HepG2 (cell line): ENCODE measurements at regions not wholly inside any gene's neighbourhood (a gene's known extent, or its start where the extent isn't known, plus 50 kb on each side); places are given as distances from the start of the nearest gene placed in this dataset.

Source experiments
- ELF3 ChIP-seq: IDR thresholded peaks from 2 replicates; pipeline ENCODE4 v1.6.1; 2016; ENCODE audit warnings: missing genetic modification reagents, missing compliant biosample characterization
- HDAC1 ChIP-seq: sonication (generic); formaldehyde crosslinking; IDR thresholded peaks from 2 replicates; pipeline ENCODE4 v1.5.1; 2020; ENCODE audit warnings: mild to moderate bottlenecking, missing genetic modification reagents
- HIC2 ChIP-seq: sonication (generic); formaldehyde crosslinking; IDR thresholded peaks from 2 replicates; pipeline ENCODE4 v1.9.0; 2022; ENCODE audit warnings: low read depth, missing genetic modification reagents
- SIN3A ChIP-seq: IDR thresholded peaks from 2 replicates; pipeline ENCODE4 v1.6.1; 2011; ENCODE audit warnings: low read depth, mild to moderate bottlenecking, control low read depth, low read length, borderline replicate concordance
- TBL1XR1 ChIP-seq: fragments of 150-350 bp; IDR thresholded peaks from 2 replicates; pipeline ENCODE4 v1.6.1; 2014; ENCODE audit warnings: borderline replicate concordance, low read length; ENCODE audit not compliant: partially characterized antibody
- TEAD2 ChIP-seq: sonication (generic); formaldehyde crosslinking; IDR thresholded peaks from 2 replicates; pipeline ENCODE4 v1.9.0; 2021; ENCODE audit warnings: missing genetic modification reagents
- ZFP37 ChIP-seq: sonication (generic); formaldehyde crosslinking; IDR thresholded peaks from 2 replicates; pipeline ENCODE4 v1.4.0; 2020; ENCODE audit warnings: missing genetic modification reagents, borderline replicate concordance
- ZNF12 ChIP-seq: sonication (generic); formaldehyde crosslinking; IDR thresholded peaks from 2 replicates; pipeline ENCODE4 v1.5.0; 2020; ENCODE audit warnings: missing genetic modification reagents
- ZNF333 ChIP-seq: sonication (generic); formaldehyde crosslinking; IDR thresholded peaks from 2 replicates; pipeline ENCODE4 v1.4.0; 2020; ENCODE audit warnings: mild to moderate bottlenecking, missing genetic modification reagents, borderline replicate concordance
- TF ChIP-seq, protein P1 (sequence below): sonication (generic); formaldehyde crosslinking; IDR thresholded peaks from 2 replicates; pipeline ENCODE4; 2020; ENCODE audit warnings: missing genetic modification reagents, mild to moderate bottlenecking, borderline replicate concordance

DNA sequence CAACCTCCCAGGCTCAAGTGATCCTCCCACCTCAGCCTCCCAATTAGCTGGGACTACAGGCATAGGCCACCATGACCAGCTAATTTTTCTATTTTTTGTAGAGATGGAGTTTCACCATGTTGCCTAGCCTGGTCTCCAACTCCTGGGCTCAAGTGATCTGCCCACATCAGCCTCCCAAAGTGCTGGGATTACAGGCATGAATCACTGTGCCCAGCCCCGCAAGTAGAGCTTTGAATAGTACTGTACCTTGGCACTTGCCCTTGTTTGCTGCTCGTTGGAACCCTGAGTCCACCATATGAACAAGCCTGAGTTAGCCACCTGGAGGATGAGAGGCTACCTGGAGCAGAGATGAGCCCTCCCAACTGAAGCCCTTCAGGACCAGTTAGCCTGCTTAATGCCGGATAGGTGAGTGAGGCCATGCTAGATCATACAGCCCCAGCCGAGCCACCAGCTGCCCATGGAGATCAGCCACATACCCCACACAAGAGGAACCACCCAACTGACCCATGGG lies 267.9 kb downstream of the SHQ1 start (continued):
- no peak for TF ChIP-seq ZNF12 (CRISPR knock-in tag)
- no peak for TF ChIP-seq SIN3A
- TF ChIP-seq ZNF333: peak; percentile 96
- peak; percentile 45; the same call in 1 of the 2 replicates for TF ChIP-seq HIC2
- 0 out of 2 replicates have a peak, but pooled peaks have one; percentile 6 for TF ChIP-seq ELF3 (CRISPR knock-in tag)
- TF ChIP-seq TBL1XR1: no peak
- no peak for TF ChIP-seq HDAC1
- TF ChIP-seq, protein P1, sequence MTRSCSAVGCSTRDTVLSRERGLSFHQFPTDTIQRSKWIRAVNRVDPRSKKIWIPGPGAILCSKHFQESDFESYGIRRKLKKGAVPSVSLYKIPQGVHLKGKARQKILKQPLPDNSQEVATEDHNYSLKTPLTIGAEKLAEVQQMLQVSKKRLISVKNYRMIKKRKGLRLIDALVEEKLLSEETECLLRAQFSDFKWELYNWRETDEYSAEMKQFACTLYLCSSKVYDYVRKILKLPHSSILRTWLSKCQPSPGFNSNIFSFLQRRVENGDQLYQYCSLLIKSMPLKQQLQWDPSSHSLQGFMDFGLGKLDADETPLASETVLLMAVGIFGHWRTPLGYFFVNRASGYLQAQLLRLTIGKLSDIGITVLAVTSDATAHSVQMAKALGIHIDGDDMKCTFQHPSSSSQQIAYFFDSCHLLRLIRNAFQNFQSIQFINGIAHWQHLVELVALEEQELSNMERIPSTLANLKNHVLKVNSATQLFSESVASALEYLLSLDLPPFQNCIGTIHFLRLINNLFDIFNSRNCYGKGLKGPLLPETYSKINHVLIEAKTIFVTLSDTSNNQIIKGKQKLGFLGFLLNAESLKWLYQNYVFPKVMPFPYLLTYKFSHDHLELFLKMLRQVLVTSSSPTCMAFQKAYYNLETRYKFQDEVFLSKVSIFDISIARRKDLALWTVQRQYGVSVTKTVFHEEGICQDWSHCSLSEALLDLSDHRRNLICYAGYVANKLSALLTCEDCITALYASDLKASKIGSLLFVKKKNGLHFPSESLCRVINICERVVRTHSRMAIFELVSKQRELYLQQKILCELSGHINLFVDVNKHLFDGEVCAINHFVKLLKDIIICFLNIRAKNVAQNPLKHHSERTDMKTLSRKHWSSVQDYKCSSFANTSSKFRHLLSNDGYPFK: 0 out of 2 replicates have a peak, but pooled peaks have one; percentile 23
- TF ChIP-seq TEAD2 (CRISPR knock-in tag): no peak
- no peak for TF ChIP-seq ZFP37 (CRISPR knock-in tag)
